HG03432 (cell line): ENCODE measurements at regions not wholly inside any gene's neighbourhood (a gene's known extent, or its start where the extent isn't known, plus 50 kb on each side); places are given as distances from the start of the nearest gene placed in this dataset.
"Not testable (repeated sequence)": the region's sequence is repeated elsewhere in the genome, so short reads cannot be mapped to it uniquely, and the experiment has no call there.

Experiments
- ATAC-seq: cut with Tn5 transposase; IDR thresholded peaks from one replicate; pipeline ENCODE4 v1.9.1; 2021; ENCODE audit warnings: mild to moderate bottlenecking, moderate library complexity; ENCODE audit not compliant: unreplicated experiment

GRCh38 chr3:135393159-135393558 lies 572.4 kb upstream of the PPP2R3A start:
- ATAC-seq = no peak

GRCh38 chr3:135393898-135394525 lies 571.5 kb upstream of the PPP2R3A start:
- no peak for ATAC-seq

GRCh38 chr3:135412475-135412874 lies 553.1 kb upstream of the PPP2R3A start:
- ATAC-seq = no peak

- ATAC-seq = no peak
Measured at GRCh38 chr3:135416182-135416581, 549.3 kb upstream of the PPP2R3A start.

GRCh38 chr3:135419155-135419554 lies 546.4 kb upstream of the PPP2R3A start:
- ATAC-seq = no peak

- ATAC-seq = no peak
Measured at GRCh38 chr3:135426508-135426907, 539.0 kb upstream of the PPP2R3A start.

GRCh38 chr3:135432402-135432801 lies 533.1 kb upstream of the PPP2R3A start:
- no peak for ATAC-seq

GRCh38 chr3:135438889-135439597 lies 526.5 kb upstream of the PPP2R3A start:
- not testable (repeated sequence) for ATAC-seq

GRCh38 chr3:135439632-135440031 lies 525.9 kb upstream of the PPP2R3A start:
- not testable (repeated sequence) for ATAC-seq

- ATAC-seq = no peak
Measured at GRCh38 chr3:135440233-135440632, 525.3 kb upstream of the PPP2R3A start.

GRCh38 chr3:135440746-135441145 lies 524.8 kb upstream of the PPP2R3A start:
- no peak for ATAC-seq

- ATAC-seq = no peak
Measured at GRCh38 chr3:135444058-135444457, 521.5 kb upstream of the PPP2R3A start.

- ATAC-seq = no peak
Measured at GRCh38 chr3:135447483-135447882, 518.0 kb upstream of the PPP2R3A start.

- ATAC-seq = no peak
Measured at GRCh38 chr3:135448520-135448919, 517.0 kb upstream of the PPP2R3A start.

- no peak for ATAC-seq
Measured at GRCh38 chr3:135449046-135449445, 516.5 kb upstream of the PPP2R3A start.

GRCh38 chr3:135451037-135451785 lies 514.3 kb upstream of the PPP2R3A start:
- ATAC-seq = no peak

- no peak for ATAC-seq
Measured at GRCh38 chr3:135452881-135453280, 512.6 kb upstream of the PPP2R3A start.

- no peak for ATAC-seq
Measured at GRCh38 chr3:135453326-135453725, 512.2 kb upstream of the PPP2R3A start.

- no peak for ATAC-seq
Measured at GRCh38 chr3:135454890-135455289, 510.6 kb upstream of the PPP2R3A start.

- no peak for ATAC-seq
Measured at GRCh38 chr3:135456108-135456790, 509.3 kb upstream of the PPP2R3A start.
